NOMO-1 treated with dmso at 0.1 percent for 144 hours (cell line): ENCODE measurements at regions not wholly inside any gene's neighbourhood (a gene's known extent, or its start where the extent isn't known, plus 50 kb on each side); places are given as distances from the start of the nearest gene placed in this dataset.
"Not testable (repeated sequence)": the region's sequence is repeated elsewhere in the genome, so short reads cannot be mapped to it uniquely, and the experiment has no call there.

Experiments
- DNase-seq: peaks from one replicate; lab custom pipeline; 2025; ENCODE audit not compliant: unreplicated experiment; lab: John Stamatoyannopoulos, UW

DNA sequence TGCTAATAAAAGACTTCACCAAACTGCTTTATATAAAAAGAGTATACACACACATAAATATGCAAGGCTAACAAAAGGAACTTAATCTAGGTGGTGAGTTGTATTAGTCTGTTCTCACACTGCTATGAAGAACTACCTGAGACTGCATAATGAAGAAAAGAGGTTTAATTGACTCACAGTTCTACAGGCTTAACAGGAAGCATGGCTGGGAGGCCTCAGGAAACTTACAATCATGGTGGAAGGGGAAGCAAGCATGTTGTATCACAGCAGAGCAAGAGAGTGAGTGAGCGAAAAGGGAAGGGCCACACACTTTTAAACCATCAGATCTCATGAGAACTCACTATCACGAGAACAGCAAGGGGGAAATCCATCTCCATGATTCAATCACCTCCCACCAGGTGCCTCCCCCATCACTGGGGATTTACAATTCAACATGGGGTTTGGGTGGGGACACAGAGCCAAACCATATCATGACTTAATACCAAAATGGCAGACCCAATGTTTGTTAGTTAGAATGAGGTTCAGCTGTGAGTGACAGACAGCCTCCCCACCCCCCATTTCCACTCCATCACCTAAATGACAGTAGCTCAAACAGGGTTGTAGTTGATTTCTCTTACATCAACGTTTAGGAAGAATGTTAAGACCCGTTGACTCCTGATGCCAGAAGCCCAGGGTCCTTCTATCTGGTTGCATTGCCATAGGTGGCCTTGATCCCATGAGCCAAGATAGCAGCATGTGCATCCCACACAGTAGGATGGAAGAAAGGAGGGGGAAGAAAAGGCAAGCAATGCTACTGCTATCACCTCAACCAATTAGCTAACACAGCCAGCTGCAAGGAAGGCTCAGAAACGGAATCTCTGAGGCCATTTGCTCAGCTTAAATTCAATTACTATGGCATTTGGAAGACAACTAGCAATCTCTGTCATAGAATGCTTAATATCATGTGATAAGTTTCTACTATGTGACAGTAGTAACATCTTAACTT, 77.0 kb downstream of the CCDC71L start:
- no peak for DNase-seq

DNA sequence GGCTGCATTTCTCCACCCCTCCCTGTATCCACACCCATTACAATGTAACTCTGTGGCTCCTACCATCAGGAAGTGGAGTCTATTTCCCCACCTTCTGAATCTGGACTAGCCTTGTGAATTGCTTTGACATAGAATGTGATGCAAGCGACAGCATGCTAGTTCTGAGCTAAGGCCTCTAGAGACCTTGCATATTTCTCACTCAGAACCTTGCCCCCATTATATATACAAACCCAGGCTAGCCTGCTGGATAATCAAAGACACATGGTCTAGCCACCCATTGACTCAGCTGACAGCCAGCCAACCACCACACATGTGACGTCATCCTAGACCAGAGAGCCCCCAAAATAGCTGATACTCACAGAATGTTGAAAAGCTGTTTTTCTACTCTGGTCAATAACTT, 77.9 kb downstream of the CCDC71L start:
- no peak for DNase-seq

DNA sequence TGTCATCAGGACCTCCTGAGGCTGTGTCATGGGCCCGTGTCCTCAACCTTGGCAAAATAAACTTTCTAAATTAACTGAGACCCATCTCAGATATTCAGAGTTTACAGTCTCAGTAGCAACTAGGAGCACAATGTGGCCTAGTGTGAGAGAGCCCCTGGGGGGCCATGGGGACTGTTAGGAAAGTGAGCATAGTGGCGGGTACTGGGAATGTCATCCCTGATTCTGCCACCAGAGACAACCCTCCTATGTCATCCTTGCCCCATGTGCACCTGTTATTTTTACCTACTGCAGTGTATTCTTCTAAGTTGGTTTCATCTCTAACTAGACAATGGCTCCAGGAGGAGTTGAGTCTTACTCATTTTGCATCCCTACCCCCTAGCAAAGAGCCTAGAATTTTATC, 78.6 kb downstream of the CCDC71L start:
- no peak for DNase-seq

DNA sequence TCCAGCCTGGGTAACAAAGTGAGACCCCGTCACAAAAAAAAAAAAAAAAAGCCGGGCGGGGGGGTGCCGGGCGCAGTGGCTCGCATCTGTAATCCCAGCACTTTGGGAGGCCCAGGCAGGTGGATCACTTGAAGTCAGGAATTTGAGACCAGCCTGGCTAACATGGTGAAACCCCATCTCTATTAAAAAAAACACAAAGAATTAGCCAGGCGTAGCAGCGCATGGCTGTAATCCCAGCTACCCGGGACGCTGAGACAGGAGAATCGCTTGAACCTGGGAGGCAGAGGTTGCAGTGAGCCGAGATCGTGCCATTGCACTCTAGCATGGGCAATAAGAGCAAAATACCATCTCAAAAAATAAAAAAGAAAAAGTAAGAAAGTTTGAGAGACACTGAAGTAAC, 81.9 kb downstream of the CCDC71L start:
- not testable (repeated sequence) for DNase-seq

DNA sequence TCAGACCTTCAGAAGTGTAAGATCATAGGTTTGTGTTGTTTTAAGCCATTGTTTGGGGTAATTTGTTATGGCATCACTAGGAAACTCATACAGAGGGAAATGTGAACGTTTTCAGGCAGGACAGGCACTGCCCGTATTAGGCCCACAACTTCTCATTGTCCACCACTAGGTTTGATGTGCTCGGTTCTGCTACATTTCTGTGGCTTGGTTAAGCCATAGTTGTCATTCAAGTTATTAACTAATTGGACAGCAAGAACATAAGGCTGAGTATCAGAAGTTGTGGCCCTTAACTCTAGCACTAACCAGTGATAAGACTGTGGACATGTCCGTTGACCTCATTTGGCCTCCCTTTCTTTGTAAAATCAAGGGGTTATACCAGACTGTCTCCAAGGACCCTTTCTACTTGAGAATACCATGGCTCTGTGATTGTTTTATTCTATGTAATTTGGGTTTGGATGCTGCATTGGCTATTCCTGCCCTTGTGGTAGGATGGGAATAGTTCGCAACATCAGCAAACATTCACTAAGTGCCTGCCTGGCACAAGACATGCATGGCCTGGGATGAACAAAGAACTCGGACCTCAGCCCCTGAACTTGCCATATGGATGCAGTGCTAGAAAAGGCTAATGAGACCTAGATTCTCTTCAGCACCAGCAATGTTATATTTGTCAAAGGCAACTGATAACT, 85.7 kb downstream of the CCDC71L start:
- DNase-seq: no peak

DNA sequence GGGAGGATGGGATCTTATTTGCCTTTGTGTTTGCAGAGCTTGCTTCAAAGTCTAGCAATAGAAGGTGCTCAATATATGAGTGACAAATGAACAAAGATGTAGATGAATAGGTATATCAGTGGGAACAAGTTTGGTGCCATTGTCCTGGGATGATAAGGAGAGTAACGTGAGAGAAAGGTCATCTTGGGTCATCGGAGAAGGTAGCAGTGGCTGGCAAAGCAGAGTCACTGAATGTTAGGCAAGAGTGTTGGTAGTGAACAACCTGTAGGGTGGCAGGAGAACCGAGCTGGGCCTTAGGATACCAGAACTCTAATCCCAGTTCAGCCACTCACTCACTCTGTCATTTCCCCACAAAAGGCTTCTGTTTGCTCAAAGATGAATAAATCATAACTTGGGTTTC, 87.2 kb downstream of the CCDC71L start:
- no peak for DNase-seq

DNA sequence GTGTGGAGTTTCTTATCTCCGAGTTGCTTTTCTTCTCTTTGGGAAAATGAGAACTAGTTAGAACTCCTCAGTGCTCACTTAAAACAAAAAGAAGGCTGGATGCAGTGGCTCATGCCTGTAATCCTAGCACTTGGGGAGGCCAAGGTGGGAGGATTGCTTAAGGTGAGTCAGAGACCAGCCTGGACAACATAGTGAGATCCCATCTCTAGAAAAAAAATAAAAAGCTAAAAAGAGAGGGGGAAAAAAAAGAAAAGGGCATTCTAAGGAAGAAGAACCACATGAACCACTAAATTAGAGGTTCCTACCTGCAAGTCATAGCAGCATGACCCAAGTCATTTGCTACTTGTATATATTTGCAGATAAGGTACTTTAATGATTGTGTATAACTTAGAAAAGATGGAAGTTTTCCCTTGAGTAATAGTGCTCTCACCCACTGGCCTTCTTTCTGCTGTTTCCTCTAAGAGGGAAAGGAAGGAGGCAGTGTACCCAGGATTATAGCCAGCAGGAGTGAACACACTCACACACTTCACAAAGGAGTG, 87.8 kb downstream of the CCDC71L start:
- no peak for DNase-seq

DNA sequence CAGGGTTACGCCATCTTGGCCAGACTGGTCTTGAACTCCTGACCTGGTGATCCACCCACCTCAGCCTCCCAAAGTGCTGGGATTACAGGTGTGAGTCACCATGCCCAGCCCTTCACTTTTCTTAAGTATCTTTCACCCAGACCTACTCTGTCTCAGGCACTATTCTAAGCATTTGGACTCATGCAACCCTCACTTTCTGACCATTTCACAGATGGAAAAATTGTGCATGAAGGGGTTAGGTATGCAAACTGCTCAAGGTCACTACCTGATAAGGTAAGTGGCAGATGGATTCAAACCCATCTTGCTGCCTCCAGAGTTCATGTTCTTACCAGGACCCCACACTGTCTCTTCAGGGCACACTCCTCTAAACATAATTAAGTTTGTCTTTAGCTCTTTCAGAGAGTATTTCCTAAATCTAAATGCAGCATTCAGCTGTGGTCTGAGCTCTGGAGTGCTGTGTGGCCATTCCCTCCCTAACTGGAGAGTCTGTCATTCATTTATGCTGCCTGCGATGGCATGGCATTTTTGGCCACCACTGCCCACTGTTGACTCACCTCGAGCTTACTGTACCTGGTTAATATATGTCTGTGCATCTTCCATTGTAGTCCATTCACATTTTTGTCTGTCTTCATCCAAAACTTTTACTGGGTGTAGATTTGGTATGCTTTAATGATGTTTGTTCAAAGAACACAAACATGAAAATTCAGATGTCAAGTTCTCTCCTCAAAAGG, 88.4 kb downstream of the CCDC71L start:
- no peak for DNase-seq

DNA sequence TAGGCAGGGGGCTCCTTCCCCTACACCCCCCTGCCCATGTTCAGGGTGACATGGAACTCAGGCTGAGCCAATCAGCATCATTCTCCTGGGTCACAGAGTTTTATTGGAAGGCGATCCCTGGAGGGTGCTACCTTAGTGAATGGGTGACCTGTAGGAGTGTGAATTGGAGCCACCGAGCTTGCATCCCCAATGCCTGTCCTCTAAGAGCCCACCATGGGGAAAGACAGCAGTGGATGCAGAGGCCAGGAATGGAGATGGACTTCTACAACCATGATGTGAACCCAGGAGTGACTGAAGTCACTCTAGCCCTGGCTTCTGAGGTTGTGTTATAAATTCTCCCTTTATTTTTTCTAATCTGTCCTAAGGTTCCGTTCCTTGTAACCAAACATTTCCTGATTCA, 89.4 kb downstream of the CCDC71L start:
- DNase-seq: no peak

DNA sequence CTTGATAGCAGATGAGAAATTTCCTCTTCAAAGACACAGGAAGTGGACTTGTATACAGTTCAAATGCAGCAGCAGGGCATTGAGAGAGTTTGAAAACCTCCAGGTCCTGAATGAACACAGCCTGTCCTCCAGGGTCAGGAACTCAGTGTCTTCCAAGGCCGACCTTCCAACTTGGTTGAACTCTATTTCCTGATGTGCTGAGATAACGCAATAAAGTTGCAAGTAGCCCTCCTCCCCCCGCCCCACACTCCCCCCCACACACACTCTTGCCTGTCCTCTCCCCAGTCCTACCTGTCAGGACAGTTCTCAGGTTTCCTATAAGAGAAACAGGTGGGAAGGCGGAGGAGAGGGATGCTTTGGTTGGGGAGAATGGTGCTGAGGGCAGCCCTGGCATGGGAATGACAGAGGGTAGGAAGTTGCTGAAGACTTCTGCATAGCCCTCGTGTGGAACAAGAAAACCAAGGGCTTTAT, 90.0 kb downstream of the CCDC71L start:
- no peak for DNase-seq

DNA sequence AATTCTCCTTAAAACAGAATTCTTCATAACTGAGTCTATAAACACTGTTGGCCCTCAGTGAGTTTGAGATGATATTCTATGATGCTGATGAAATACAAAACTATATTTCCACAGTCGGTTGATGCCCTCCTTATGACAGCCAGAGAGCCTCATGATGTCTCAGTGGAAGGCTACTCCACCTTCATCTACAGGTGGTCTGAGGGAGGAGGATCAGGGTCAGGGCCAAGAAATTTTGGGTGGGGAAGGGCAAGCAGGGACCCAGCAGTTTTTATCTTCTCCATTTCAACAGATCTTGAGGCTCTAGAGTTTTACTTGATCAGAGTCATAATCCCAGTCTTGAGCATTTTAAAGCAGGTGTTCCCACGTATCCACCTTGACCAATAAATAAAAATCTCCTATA, 90.8 kb downstream of the CCDC71L start:
- DNase-seq: no peak

DNA sequence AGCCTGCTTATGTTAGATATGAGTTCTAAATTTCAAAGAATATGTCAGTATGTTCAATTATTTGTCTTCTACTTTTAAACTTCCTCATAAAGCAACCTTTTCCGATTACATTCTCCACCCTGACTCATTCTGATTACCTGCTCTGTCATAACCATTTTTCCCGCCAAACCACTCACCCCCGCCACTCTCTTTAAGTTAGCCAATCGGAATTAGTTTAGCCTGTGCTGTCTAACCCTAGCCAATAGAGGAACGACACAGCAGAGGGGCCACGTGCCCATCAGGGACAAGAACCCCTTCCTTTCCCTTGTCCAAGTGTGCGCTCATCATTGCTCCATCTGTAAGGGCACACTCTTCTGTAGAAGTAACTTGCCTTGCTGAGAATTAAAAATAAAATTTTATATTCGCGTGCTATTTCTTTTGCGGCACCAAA, 91.4 kb downstream of the CCDC71L start:
- DNase-seq: no peak

DNA sequence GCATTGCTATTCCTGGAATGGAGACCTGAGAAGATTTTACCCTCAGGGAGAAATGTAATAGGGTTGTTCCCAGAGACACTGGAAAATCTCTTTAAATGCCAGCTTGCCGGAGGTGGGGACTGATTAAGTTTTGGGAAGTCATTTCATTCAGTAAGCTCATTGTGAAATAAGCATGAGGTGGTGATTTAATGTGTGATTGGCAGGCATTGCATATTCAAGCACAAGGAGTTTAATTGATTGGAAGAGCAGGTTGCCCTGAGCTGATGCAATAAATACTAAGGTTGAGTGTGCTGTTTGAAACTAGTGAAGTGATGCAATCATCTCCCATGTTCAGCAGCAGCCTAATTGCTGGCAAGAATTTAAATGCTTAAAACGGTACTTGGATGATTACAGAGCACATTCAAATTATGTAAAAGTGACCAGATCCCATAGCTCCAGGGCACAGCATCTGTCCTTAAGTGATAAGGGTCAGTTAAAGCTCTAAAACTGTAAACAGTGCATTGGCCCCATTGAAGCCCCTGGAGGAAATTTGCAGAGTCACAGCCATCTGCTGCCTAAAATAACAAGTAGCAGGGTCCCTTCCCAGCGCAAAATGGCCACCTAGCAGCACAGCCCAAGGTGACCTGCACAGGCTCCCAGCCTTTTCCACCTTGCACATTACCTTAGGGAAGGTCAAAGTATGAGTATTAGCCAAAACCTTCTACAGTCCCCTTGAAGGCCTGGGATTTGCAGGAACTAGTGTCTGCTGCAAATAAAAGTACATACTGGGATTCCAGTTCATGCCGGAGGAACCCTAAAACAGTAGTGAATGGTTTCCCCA, 92.1 kb downstream of the CCDC71L start:
- DNase-seq: peak; percentile 61

DNA sequence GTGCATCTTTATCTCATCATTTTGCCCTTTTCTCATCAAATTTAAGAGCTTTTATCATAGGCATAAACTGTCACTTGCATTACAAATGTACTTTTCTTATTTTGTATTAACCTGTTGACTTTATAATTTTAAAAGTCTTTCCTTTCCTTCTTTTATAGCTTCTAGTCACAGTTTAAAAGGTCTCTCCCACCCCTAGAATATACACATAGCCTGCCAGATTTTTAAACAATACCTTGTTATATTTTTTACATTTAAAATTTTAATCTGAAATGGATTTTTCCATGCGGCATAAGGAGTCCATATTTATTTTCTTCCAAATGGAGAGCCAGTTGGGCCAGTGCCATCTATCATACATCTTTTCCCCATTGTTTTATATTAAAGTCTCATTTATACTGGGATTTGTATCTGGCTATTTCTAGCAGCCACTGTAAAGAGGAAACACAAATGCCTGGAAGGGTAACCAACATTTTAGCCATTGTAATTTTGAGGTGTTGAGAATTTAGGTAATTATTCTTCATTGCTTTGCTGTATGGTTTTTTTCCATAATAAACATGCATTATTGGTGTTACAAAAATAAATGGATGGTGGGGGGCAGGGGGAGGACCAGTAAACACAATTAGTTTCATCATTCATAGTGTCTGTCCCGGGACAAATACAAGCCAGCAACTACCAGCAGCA, 92.8 kb downstream of the CCDC71L start:
- DNase-seq: no peak

DNA sequence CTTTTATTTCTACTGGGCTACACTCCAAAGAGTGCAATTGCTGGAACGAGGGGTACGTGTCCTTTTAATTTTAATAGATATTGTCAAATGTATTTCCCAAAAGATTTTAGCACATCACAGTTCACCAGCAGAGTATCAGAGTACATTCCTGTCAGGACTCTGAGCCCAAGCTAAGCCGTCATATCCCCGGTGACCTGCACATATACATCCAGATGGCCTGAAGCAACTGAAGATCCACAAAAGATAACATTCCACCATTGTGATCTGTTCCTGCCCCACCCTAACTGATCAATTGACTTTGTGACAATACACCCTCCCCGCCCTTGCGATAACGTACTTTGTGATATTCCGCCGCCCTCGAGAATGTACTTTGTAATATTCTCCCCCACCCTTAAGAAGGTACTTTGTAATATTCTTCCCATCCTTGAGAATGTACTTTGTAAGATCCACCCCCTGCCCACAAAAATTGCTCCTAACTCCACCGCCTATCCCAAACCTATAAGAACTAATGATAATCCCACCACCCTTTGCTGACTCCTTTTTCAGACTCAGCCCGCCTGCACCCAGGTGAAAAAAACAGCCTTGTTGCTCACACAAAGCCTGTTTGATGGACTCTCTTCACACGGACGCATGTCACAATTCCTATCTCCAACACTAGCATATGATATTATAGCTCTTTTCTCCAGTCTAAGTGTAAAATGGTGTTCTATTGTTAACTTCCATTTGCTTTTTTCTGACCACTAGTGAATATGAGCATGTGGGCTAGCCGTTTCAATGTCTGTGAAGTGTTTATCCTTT, 93.6 kb downstream of the CCDC71L start:
- DNase-seq: not testable (repeated sequence)

DNA sequence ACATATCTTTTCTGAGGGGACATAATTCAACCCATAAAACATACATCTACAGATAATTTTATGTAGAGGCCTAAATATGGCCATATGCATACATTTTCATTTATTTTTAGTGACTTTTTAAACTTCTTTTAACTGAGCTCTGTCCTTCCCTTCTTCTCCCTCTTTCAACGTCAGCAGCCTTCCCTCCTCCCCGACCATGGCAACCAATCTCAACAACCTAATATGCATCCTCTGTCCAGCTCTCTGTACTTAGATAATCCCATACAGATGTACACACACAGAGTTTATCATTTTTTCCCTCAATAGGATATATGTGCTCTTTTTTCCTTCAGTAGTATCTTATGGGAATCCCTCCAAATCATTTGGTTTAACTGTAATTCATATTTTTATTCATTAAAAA, 94.3 kb downstream of the CCDC71L start:
- no peak for DNase-seq

DNA sequence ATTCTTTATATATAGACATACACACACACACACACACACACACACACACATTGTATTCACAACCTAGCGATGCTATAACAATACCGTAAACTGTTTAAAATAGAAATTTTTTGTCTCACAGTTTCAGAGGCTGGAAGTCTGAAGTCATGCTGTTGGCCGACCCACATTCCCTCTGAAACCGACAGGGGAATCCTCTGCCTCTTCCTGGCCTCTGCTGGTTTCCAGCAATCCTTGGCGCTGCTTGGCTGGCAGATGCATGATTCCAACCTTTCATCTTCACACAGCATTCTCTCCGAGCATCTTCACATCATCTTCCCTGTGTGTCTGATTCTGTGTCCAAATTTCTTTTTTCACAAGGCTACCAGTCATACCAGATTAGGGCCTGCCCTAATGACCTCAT, 94.8 kb downstream of the CCDC71L start:
- DNase-seq: no peak

DNA sequence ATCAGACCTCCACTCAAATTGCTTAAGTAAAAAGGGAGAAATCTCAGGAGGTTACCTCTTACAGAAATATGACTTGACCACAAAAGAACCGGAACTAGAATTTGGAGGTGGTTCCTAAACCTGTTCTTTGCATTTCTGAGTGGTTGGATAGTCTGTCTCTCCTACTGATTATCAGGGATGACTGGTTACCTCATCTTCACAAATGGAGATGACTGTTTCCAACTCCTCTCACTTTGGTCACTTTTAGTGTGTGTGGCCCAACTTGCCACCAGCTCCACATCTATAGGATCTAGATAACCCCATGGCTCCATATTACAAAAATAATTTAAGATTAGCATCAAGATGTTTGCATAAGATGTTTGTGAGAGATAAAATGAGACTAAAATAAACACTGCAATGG, 95.5 kb downstream of the CCDC71L start:
- DNase-seq: no peak
